ENCODE measurements at regions not wholly inside any gene's neighbourhood (a gene's known extent, or its start where the extent isn't known, plus 50 kb on each side); places are given as distances from the start of the nearest gene placed in this dataset.

DNA sequence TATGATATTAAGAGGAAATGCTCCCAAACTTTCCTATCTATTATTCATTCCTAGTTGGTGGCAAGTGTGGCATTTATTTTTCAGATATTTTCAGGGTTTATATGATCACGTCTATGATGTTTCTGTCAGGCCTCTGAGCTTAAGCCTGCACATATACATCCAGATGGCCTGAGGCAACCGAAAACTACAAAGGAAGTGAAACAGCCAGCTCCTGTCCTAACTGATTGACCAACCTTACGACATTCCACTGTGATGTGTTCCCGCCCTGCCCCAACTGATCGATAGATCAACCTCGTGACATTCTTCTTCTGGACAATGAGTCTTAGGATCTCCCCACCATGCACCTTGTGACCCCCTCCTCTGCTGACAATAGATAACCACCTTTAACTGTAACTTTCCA lies 67.6 kb upstream of the CTSO start:
- H4K5ac ChIP-seq (ENCODE audit: low read depth, low read length) = no peak overlapping the region
- ChIA-PET CTCF (no interaction called here), POLR2A (ENCODE audit: unreplicated experiment) (no interaction called here)
- WGBS, 2 experiments (ENCODE audit: extremely low coverage in 2 of 2, insufficient read length in 1 of 2) = 86% methylated on average over 5 of the region's 6 CpGs; no CpG with 5 or more reads in 1 of the 2 experiments
- no peak overlapping the region for H3K4me2 ChIP-seq (ENCODE audit: low read depth, low read length)
- H4K8ac ChIP-seq (ENCODE audit: low read depth in 2 of 2, low read length in 2 of 2) = no peak overlapping the region
- H2AK9ac ChIP-seq (replicated peaks; ENCODE audit: low read depth, low read length, poor library complexity) = no peak overlapping the region
- no peaks in the 10 kb centered on the region for H4K20me1 ChIP-seq (ENCODE audit: insufficient read depth, low read length)
- DNase-seq = no peak
- no peak overlapping the region for H3K4ac ChIP-seq (ENCODE audit: low read depth, low read length)
- H3K23ac ChIP-seq (ENCODE audit: low read depth, low read length) = no peak overlapping the region
- no peaks in the 10 kb centered on the region for H3K4me1 ChIP-seq (ENCODE audit: control insufficient read depth, insufficient read depth, low read length)
- in situ Hi-C loops (cut with MboI; ENCODE audit: low sequenced_read_pairs) = no loop called here
- no peak overlapping the region for H3K9ac ChIP-seq (ENCODE audit: low read depth, low read length)
- H2AK5ac ChIP-seq (ENCODE audit: low read depth, low read length) = no peak overlapping the region
- dilution Hi-C loops (cut with HindIII; ENCODE audit: low sequenced_read_pairs, unreplicated experiment) = no loop called here
- no peak for ATAC-seq (ENCODE audit: low read depth)
- H3K14ac ChIP-seq (replicated peaks; ENCODE audit: low read depth, low read length) = no peak overlapping the region
- no peak overlapping the region for H2BK5ac ChIP-seq (ENCODE audit: low read depth, low read length, poor library complexity, severe bottlenecking)
- H2BK20ac ChIP-seq (ENCODE audit: low read depth, low read length) = no peak overlapping the region
- H2BK15ac ChIP-seq (ENCODE audit: low read depth, low read length) = no peak overlapping the region
- H4K91ac ChIP-seq (ENCODE audit: insufficient read depth, low read depth, low read length) = no peak overlapping the region
- no peaks in the 10 kb centered on the region; the same call in 1 of the 2 replicates for H3K27me3 ChIP-seq (ENCODE audit: control insufficient read depth, insufficient read depth, low read length)
- H3K9me1 ChIP-seq (ENCODE audit: insufficient read depth, low read length) = no peaks in the 10 kb centered on the region
- H2AFZ ChIP-seq (replicated peaks; ENCODE audit: low read length, poor library complexity) = no peak overlapping the region
- no TSS peak for BruUV-seq (replicated peaks)
- no peaks in the 10 kb centered on the region for H3K79me1 ChIP-seq (ENCODE audit: low read depth in 1 of 2, low read length in 2 of 2)
- H3K9me3 ChIP-seq (ENCODE audit: control insufficient read depth, insufficient read depth, low read length) = no peaks in the 10 kb centered on the region
- TF ChIP-seq CHD1 (IDR thresholded peaks at IDR 0.05; ENCODE audit: low read depth, low read length) (no peak), MXI1 (IDR thresholded peaks at IDR 0.05; ENCODE audit: borderline replicate concordance, low read depth, low read length) (no peak), RFX5 (IDR thresholded peaks at IDR 0.05; ENCODE audit: low read depth, low read length) (no peak), NFE2L2 (IDR thresholded peaks at IDR 0.05; ENCODE audit: low read depth, low read length) (no peak), MAZ (IDR thresholded peaks at IDR 0.05; ENCODE audit: borderline replicate concordance, low read depth, low read length) (no peak)
- TF ChIP-seq, protein P1, sequence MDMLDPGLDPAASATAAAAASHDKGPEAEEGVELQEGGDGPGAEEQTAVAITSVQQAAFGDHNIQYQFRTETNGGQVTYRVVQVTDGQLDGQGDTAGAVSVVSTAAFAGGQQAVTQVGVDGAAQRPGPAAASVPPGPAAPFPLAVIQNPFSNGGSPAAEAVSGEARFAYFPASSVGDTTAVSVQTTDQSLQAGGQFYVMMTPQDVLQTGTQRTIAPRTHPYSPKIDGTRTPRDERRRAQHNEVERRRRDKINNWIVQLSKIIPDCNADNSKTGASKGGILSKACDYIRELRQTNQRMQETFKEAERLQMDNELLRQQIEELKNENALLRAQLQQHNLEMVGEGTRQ (IDR thresholded peaks at IDR 0.05; ENCODE audit: low read depth, low read length) = no peak
- TF ChIP-seq, protein P2, sequence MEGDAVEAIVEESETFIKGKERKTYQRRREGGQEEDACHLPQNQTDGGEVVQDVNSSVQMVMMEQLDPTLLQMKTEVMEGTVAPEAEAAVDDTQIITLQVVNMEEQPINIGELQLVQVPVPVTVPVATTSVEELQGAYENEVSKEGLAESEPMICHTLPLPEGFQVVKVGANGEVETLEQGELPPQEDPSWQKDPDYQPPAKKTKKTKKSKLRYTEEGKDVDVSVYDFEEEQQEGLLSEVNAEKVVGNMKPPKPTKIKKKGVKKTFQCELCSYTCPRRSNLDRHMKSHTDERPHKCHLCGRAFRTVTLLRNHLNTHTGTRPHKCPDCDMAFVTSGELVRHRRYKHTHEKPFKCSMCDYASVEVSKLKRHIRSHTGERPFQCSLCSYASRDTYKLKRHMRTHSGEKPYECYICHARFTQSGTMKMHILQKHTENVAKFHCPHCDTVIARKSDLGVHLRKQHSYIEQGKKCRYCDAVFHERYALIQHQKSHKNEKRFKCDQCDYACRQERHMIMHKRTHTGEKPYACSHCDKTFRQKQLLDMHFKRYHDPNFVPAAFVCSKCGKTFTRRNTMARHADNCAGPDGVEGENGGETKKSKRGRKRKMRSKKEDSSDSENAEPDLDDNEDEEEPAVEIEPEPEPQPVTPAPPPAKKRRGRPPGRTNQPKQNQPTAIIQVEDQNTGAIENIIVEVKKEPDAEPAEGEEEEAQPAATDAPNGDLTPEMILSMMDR (conservative IDR thresholded peaks at IDR 0.05; ENCODE audit: low read depth, low read length) = no peak
- H3K4me3 ChIP-seq (ENCODE audit: insufficient read depth, low read depth, low read length) = no peak overlapping the region
- no peaks in the 10 kb centered on the region for H3K36me3 ChIP-seq (ENCODE audit: control insufficient read depth, insufficient read depth, low read length)
- no peak overlapping the region for H3K56ac ChIP-seq (ENCODE audit: extremely low read depth, insufficient read depth, low read length)
- intact Hi-C loops (cut with micrococcal nuclease) = no loop called here
- H2BK120ac ChIP-seq (ENCODE audit: low read depth, low read length) = no peak overlapping the region
- H3K18ac ChIP-seq (ENCODE audit: low read depth, low read length) = no peak overlapping the region
- H3K27ac ChIP-seq (ENCODE audit: insufficient read depth, low read length) = no peak overlapping the region
